ENCODE measurements at regions not wholly inside any gene's neighbourhood (a gene's known extent, or its start where the extent isn't known, plus 50 kb on each side); places are given as distances from the start of the nearest gene placed in this dataset.

GRCh38 chr7:69232445-69233376 is 365.6 kb upstream of the AUTS2 start (continued):
- TF ChIP-seq ZBTB10 (tag by site-specific recombination; IDR thresholded peaks at IDR 0.05) (no peak), ZNF610 (tag by site-specific recombination; IDR thresholded peaks at IDR 0.05; ENCODE audit: borderline replicate concordance) (no peak), ZNF580 (tag by site-specific recombination; IDR thresholded peaks at IDR 0.05) (no peak), ZNF513 (tag by site-specific recombination; IDR thresholded peaks at IDR 0.05) (no peak), SP7 (tag by site-specific recombination; IDR thresholded peaks at IDR 0.05) (peak; percentile 63), ZNF645 (tag by site-specific recombination; IDR thresholded peaks at IDR 0.05) (no peak), ZBTB44 (tag by site-specific recombination; IDR thresholded peaks at IDR 0.05) (no peak), INSM2 (tag by site-specific recombination; IDR thresholded peaks at IDR 0.05) (peak; percentile 84), GLI4 (tag by site-specific recombination; IDR thresholded peaks at IDR 0.05) (no peak), ZNF558 (tag by site-specific recombination; IDR thresholded peaks at IDR 0.05) (peak; percentile 54; the same call in 1 of the 2 replicates), ZNF596 (tag by site-specific recombination; IDR thresholded peaks at IDR 0.05) (peak; percentile 30; the same call in 1 of the 2 replicates), ZNF211 (tag by site-specific recombination; IDR thresholded peaks at IDR 0.05; ENCODE audit: low read depth) (no peak), ZNF239 (tag by site-specific recombination; IDR thresholded peaks at IDR 0.05) (no peak), ZBTB48 (tag by site-specific recombination; IDR thresholded peaks at IDR 0.05) (peak; percentile 67), ZNF274 (IDR thresholded peaks at IDR 0.05; ENCODE audit: low read length) (no peak), ZNF274 (tag by site-specific recombination; IDR thresholded peaks at IDR 0.05; ENCODE audit: borderline replicate concordance) (no peak), ZEB2 (tag by site-specific recombination; IDR thresholded peaks at IDR 0.05) (peak; percentile 67; the same call in 1 of the 2 replicates), ZSCAN16 (tag by site-specific recombination; IDR thresholded peaks at IDR 0.05) (peak; percentile 82), ZNF658 (tag by site-specific recombination; IDR thresholded peaks at IDR 0.05) (no peak), ZFP3 (tag by site-specific recombination; IDR thresholded peaks at IDR 0.05; ENCODE audit: low read depth) (no peak), SCRT2 (tag by site-specific recombination; IDR thresholded peaks at IDR 0.05) (0 out of 2 replicates have a peak, but pooled peaks have one; percentile 11), PRDM10 (tag by site-specific recombination; IDR thresholded peaks at IDR 0.05) (peak; percentile 27; the same call in 1 of the 2 replicates), PRDM4 (tag by site-specific recombination; IDR thresholded peaks at IDR 0.05) (peak; percentile 71; the same call in 1 of the 2 replicates)

All from HEK293 (cell line).